CD4-positive, CD25-positive, alpha-beta regulatory T cell (primary cell): ENCODE measurements at regions not wholly inside any gene's neighbourhood (a gene's known extent, or its start where the extent isn't known, plus 50 kb on each side); places are given as distances from the start of the nearest gene placed in this dataset.
"Not testable (repeated sequence)": the region's sequence is repeated elsewhere in the genome, so short reads cannot be mapped to it uniquely, and the experiment has no call there.

Experiments
- ATAC-seq, 2 donors: fragments of 150-1000 bp; cut with Tn5 transposase; one replicate each; pipeline ENCODE4 v1.10.0; 2021; ENCODE audit warnings: low read depth in 2 of 2, moderate number of reproducible peaks in 2 of 2, moderate library complexity in 1 of 2
- DNase-seq, 3 donors: peaks; one replicate each; pipeline versions ENCODE4 v3.0.0 to v3.0.0-alpha.2; 2012 to 2022; ENCODE audit warnings: mixed read lengths in 1 of 3
- H3K27ac ChIP-seq: one replicate; pipeline ENCODE4 v1.7.0; 2013; ENCODE audit warnings: mild to moderate bottlenecking, low read length; ENCODE audit not compliant: insufficient read depth, poor library complexity, severe bottlenecking
- H3K27me3 ChIP-seq: one replicate; pipeline ENCODE4 v1.7.0; 2013; ENCODE audit warnings: low read length; ENCODE audit not compliant: control insufficient read depth, insufficient read depth
- H3K36me3 ChIP-seq: one replicate; pipeline ENCODE4 v1.7.0; 2013; ENCODE audit warnings: mild to moderate bottlenecking, low read length, moderate library complexity; ENCODE audit not compliant: control insufficient read depth, insufficient read depth
- H3K4me1 ChIP-seq: 2 replicates; pipeline ENCODE4 v1.7.0; 2013; ENCODE audit warnings: mild to moderate bottlenecking, low read length; ENCODE audit not compliant: insufficient read depth, control insufficient read depth, poor library complexity, severe bottlenecking
- H3K4me3 ChIP-seq: one replicate; pipeline ENCODE4 v1.7.0; 2013; ENCODE audit warnings: low read depth, mild to moderate bottlenecking, low read length, moderate library complexity
- H3K9me3 ChIP-seq, 2 experiments: 1 replicate in 1 of 2; 2 replicates in 1 of 2; pipeline ENCODE4 v1.7.0; 2013; ENCODE audit warnings: low read length in 2 of 2, mild to moderate bottlenecking in 1 of 2, moderate library complexity in 1 of 2; ENCODE audit not compliant: control insufficient read depth in 2 of 2
- H3K27ac Mint-ChIP-seq, 3 donors: one replicate each; pipeline ENCODE4 v1.8.0; 2020 to 2022; ENCODE audit warnings: mild to moderate bottlenecking in 3 of 3, mixed read lengths in 3 of 3, moderate library complexity in 2 of 3
- H3K27me3 Mint-ChIP-seq: one replicate; pipeline ENCODE4 v1.8.0; 2022; ENCODE audit warnings: mild to moderate bottlenecking, mixed read lengths
- H3K36me3 Mint-ChIP-seq: one replicate; pipeline ENCODE4 v1.8.0; 2020; ENCODE audit warnings: mixed read lengths
- H3K4me1 Mint-ChIP-seq, 4 donors: one replicate each; pipeline ENCODE4 v1.8.0; 2020 to 2022; ENCODE audit warnings: mixed read lengths in 4 of 4, mild to moderate bottlenecking in 1 of 4
- H3K4me3 Mint-ChIP-seq, 4 donors: one replicate each; pipeline ENCODE4 v1.8.0; 2020 to 2022; ENCODE audit warnings: mild to moderate bottlenecking in 4 of 4, mixed read lengths in 4 of 4, moderate library complexity in 3 of 4
- H3K9me3 Mint-ChIP-seq, 7 donors: one replicate each; pipeline ENCODE4 v1.8.0; 2020 to 2022; ENCODE audit warnings: mixed read lengths in 7 of 7, mild to moderate bottlenecking in 3 of 7, moderate library complexity in 2 of 7

DNA sequence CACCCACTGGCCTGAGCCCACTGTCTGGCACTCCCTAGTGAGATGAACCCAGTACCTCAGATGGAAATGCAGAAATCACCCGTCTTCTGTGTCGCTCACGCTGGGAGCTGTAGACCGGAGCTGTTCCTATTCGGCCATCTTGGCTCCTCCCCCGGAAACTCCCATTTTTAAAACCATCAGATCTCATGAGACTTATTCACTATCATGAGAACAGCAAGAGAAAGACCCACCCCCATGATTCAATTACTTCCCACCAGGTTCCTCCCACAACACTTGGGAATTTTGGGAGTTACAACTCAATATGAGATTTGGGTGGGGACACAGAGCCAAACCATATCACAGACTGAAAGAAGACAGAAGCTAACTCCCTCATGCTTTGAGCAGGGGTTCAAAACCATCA lies 134.5 kb downstream of the SLC39A8 start:
- H3K4me1 ChIP-seq, H3K27ac Mint-ChIP-seq, H3K9me3 Mint-ChIP-seq, H3K27ac ChIP-seq, DNase-seq, H3K36me3 ChIP-seq, H3K9me3 ChIP-seq, H3K4me3 ChIP-seq, H3K4me3 Mint-ChIP-seq, H3K27me3 Mint-ChIP-seq, H3K27me3 ChIP-seq, ATAC-seq, H3K4me1 Mint-ChIP-seq, H3K36me3 Mint-ChIP-seq: not testable (repeated sequence)

DNA sequence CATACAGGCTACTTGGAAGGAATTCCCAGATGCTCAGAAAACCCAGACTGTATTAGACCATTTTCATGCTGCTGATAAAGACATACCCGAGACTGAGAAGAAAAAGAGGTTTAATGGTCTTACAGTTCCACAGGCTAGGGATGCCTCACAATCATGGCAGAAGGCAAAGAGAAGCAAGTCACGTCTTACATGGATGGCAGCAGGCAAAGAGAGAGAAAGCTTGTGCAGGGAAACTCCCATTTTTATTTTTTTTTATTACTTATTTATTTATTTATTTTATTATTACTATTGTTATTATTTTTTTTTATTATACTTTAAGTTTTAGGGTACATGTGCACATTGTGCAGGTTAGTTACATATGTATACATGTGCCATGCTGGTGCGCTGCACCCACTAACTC lies 140.6 kb downstream of the SLC39A8 start:
- H3K4me1 Mint-ChIP-seq, ATAC-seq, H3K9me3 ChIP-seq, H3K36me3 ChIP-seq, H3K27ac Mint-ChIP-seq, H3K36me3 Mint-ChIP-seq, H3K9me3 Mint-ChIP-seq, H3K4me1 ChIP-seq, H3K4me3 ChIP-seq, H3K27me3 ChIP-seq, DNase-seq, H3K27me3 Mint-ChIP-seq, H3K4me3 Mint-ChIP-seq, H3K27ac ChIP-seq: not testable (repeated sequence)

DNA sequence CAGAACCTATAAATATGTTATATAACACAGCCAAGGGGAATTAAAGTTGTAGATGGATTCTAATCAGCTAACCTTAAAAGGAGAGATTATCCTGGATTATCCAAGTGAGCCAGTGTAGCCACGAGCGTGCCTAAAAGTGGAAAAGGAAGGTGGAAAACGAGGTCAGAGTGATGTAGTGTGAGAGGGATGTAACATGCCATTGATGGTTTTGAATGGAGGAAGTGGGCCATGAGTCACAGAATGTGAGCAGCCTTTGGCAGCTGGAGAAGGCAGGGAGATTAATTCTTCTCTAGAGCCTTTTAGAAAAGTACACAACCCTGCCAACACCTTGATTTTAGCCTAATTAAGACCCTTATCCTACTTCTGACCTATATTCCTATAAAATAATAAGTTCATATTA lies 149.1 kb downstream of the SLC39A8 start:
- Histone ChIP-seq H3K27ac (no peak overlapping the region), H3K36me3 (no peaks in the 10 kb centered on the region), H3K4me1 (no peaks in the 10 kb centered on the region), H3K9me3 (no peaks in the 10 kb centered on the region), H3K27me3 (peaks cover 2% of the 10 kb centered on the region), H3K4me3 (no peak overlapping the region)
- Mint-ChIP-seq H3K4me3 (no peak overlapping the region), H3K9me3 (peaks cover 0 to 3% (median 0%) of the 10 kb centered on the region in 7 donors), H3K36me3 (no peaks in the 10 kb centered on the region), H3K4me1 (peaks cover 0 to 6% (median 0%) of the 10 kb centered on the region in 4 donors), H3K27me3 (no peaks in the 10 kb centered on the region), H3K27ac (no peak overlapping the region)
- ATAC-seq (no peak), DNase-seq (no peak)

DNA sequence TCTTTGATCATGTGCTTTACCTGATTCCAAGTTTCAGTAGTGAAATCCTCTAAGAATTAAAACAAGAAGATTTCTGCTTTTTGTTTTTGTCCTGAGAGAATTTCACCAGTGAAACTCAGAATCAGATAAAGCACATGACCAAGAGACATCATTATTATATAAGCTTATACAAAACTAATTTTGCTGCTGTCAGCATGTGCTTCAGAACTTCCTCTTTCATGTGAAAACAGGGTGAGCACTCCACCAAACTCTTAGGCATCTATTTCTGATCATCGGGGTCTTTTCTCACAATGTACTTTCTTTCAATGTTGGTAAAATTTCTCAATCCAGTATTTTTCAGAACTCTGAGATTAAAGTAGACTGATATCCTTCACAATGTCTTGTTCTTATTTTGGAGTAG lies 152.1 kb downstream of the SLC39A8 start:
- H3K27me3 ChIP-seq = peaks cover 2% of the 10 kb centered on the region
- no peak for DNase-seq
- no peaks in the 10 kb centered on the region for H3K9me3 ChIP-seq
- no peaks in the 10 kb centered on the region for H3K27me3 Mint-ChIP-seq
- no peak for ATAC-seq
- H3K4me3 ChIP-seq = no peak overlapping the region
- no peaks in the 10 kb centered on the region for H3K36me3 ChIP-seq
- H3K9me3 Mint-ChIP-seq = peaks cover 0 to 3% (median 0%) of the 10 kb centered on the region in 7 donors
- H3K4me1 Mint-ChIP-seq = peaks cover 0 to 6% (median 0%) of the 10 kb centered on the region in 4 donors
- no peak overlapping the region for H3K4me3 Mint-ChIP-seq
- no peak overlapping the region for H3K27ac ChIP-seq
- H3K4me1 ChIP-seq = no peaks in the 10 kb centered on the region
- no peak overlapping the region for H3K27ac Mint-ChIP-seq
- no peaks in the 10 kb centered on the region for H3K36me3 Mint-ChIP-seq

DNA sequence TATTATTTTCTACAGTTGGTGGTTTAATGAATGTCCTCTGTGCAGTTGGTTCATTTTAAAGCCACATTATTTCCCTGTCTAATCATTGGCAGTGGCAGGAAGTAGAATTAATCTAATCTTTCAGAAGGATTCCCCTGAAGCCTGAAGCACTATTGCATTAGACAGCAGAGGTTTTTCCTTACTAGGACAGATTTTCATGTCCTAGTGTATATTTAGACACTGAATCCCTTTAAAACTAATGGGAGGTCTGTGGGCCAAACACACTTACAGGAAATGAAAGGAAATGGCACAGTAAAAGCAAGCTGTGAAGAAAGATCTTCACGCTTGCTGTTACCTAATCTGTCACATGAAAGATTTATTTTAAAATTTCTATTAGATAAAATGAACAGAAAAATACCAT lies 165.2 kb downstream of the SLC39A8 start:
- Histone ChIP-seq H3K4me3 (no peak overlapping the region), H3K4me1 (no peaks in the 10 kb centered on the region), H3K36me3 (no peaks in the 10 kb centered on the region), H3K9me3 (no peaks in the 10 kb centered on the region), H3K27ac (no peak overlapping the region), H3K27me3 (peaks cover 2% of the 10 kb centered on the region)
- no peaks in the 10 kb centered on the region for H3K9me3 Mint-ChIP-seq
- H3K27me3 Mint-ChIP-seq = no peaks in the 10 kb centered on the region
- ATAC-seq (no peak), DNase-seq (no peak)
- H3K36me3 Mint-ChIP-seq = no peaks in the 10 kb centered on the region
- no peak overlapping the region for H3K27ac Mint-ChIP-seq
- H3K4me3 Mint-ChIP-seq = no peak overlapping the region
- no peaks in the 10 kb centered on the region for H3K4me1 Mint-ChIP-seq

DNA sequence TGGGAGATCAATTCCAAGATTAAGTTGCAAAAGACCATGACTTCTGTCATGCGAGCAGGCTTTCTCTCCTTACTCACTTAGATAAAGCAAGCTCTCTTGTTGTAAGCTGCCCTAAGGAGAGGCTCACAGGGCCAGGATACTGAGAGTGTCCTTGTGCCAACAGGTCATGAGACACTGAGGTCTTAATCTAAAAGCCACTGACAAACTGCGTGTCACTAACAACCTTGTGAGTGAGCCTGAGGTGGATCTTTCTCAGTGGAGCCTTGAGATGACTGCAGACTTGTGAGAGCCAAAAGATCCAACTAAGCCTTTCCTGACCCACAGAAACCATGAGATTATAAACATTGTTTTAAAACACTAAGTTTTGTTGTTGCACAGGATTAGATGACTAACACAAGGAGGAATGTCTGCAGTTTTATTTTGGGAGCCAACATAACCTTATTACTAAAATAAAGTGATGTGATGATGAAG lies 170.5 kb downstream of the SLC39A8 start:
- DNase-seq (no peak), ATAC-seq (no peak)
- H3K36me3 ChIP-seq = no peaks in the 10 kb centered on the region
- no peaks in the 10 kb centered on the region for H3K9me3 ChIP-seq
- no peak overlapping the region for H3K27ac Mint-ChIP-seq
- no peaks in the 10 kb centered on the region for H3K27me3 ChIP-seq
- no peak overlapping the region for H3K27ac ChIP-seq
- H3K4me3 Mint-ChIP-seq = no peak overlapping the region
- H3K27me3 Mint-ChIP-seq = no peaks in the 10 kb centered on the region
- H3K9me3 Mint-ChIP-seq = no peaks in the 10 kb centered on the region
- H3K4me1 Mint-ChIP-seq = no peaks in the 10 kb centered on the region
- no peaks in the 10 kb centered on the region for H3K4me1 ChIP-seq
- no peaks in the 10 kb centered on the region for H3K36me3 Mint-ChIP-seq
- no peak overlapping the region for H3K4me3 ChIP-seq

DNA sequence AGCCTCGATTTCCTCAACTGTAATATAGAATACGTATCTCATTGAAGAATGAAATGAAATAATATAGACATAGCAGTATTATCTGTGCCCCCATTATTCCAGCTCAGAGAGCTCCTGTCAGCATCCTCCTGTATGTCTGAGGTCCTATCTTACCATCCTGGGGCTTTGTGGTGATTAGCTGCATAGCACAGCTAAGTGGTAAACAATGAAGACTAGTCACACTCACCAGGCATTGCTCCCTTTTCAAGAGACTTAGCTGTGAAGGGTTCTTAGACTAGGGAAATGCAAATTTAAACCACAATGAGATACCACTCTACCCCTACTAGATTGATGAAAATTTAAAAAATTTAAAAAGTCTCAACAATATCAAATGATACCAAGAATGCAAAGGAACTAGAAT lies 172.9 kb downstream of the SLC39A8 start:
- no peak overlapping the region for H3K27ac Mint-ChIP-seq
- H3K4me3 ChIP-seq = no peak overlapping the region
- H3K4me1 ChIP-seq = no peaks in the 10 kb centered on the region
- no peaks in the 10 kb centered on the region for H3K4me1 Mint-ChIP-seq
- no peaks in the 10 kb centered on the region for H3K27me3 ChIP-seq
- H3K36me3 Mint-ChIP-seq = no peaks in the 10 kb centered on the region
- no peaks in the 10 kb centered on the region for H3K36me3 ChIP-seq
- no peak for DNase-seq
- H3K27ac ChIP-seq = no peak overlapping the region
- no peak for ATAC-seq
- H3K27me3 Mint-ChIP-seq = no peaks in the 10 kb centered on the region
- H3K9me3 Mint-ChIP-seq = no peaks in the 10 kb centered on the region
- no peaks in the 10 kb centered on the region for H3K9me3 ChIP-seq
- H3K4me3 Mint-ChIP-seq = no peak overlapping the region

DNA sequence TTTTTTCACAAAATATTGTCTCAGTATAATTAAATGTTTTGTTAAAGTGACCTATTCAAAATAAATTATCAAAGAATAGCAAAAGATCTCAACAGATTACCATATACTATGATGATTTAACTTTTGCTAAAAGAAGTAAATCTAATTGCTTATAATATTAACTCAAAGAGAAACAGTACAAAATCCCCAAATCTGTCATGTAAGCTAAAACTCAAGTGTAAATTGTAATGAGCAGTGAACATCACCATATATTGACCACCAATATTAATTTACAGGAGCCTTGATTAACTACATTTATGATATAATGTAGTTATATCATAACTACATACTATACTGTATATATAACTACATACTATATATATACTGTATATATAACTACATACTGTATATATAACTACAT lies 174.4 kb downstream of the SLC39A8 start:
- no peak overlapping the region for H3K27ac ChIP-seq
- no peak overlapping the region for H3K27ac Mint-ChIP-seq
- H3K9me3 Mint-ChIP-seq = no peaks in the 10 kb centered on the region

More for the DNA sequence above, 174.4 kb downstream of the SLC39A8 start:
- H3K36me3 Mint-ChIP-seq = no peaks in the 10 kb centered on the region
- H3K27me3 ChIP-seq = no peaks in the 10 kb centered on the region
- H3K27me3 Mint-ChIP-seq = no peaks in the 10 kb centered on the region
- no peaks in the 10 kb centered on the region for H3K4me1 Mint-ChIP-seq
- ATAC-seq (no peak), DNase-seq (no peak)
- no peak overlapping the region for H3K4me3 Mint-ChIP-seq
- no peaks in the 10 kb centered on the region for H3K4me1 ChIP-seq
- H3K4me3 ChIP-seq = no peak overlapping the region
- no peaks in the 10 kb centered on the region for H3K36me3 ChIP-seq
- no peaks in the 10 kb centered on the region for H3K9me3 ChIP-seq
